Stomach (tissue), 8 donors: ENCODE measurements at regions not wholly inside any gene's neighbourhood (a gene's known extent, or its start where the extent isn't known, plus 50 kb on each side); places are given as distances from the start of the nearest gene placed in this dataset.
A peak's percentile ranks its signal among the peaks of the same experiment; 100 is the strongest.

ENCODE experiments used
- DNase-seq, 2 donors: peaks; one replicate each; pipeline versions ENCODE4 v3.0.0 to v3.0.0-alpha.2; 2013 to 2019
- H3K27ac ChIP-seq, 5 donors: fragments of 200-600 bp in 4 of 5; sonication (generic) in 4 of 5; one replicate each; pipeline ENCODE4 v1.5.1; 2013 to 2019; ENCODE audit warnings: mild to moderate bottlenecking in 1 of 5, moderate library complexity in 1 of 5
- H3K27me3 ChIP-seq, 3 donors: fragments of 200-600 bp; sonication (generic); one replicate each; pipeline ENCODE4 v1.5.1; 2017 to 2019; ENCODE audit warnings: mixed run types in 1 of 3
- H3K36me3 ChIP-seq, 4 donors: fragments of 200-600 bp; sonication (generic); 1 replicate in 3 of 4; 2 replicates in 1 of 4; pipeline ENCODE4 v1.5.1; 2016 to 2019
- H3K4me1 ChIP-seq, 4 donors: fragments of 200-600 bp; sonication (generic); one replicate each; pipeline ENCODE4 v1.5.1; 2016 to 2019
- H3K4me3 ChIP-seq, 4 donors: fragments of 200-600 bp; sonication (generic) in 3 of 4; one replicate each; pipeline ENCODE4 v1.5.1; 2016 to 2019; ENCODE audit warnings: mild to moderate bottlenecking in 1 of 4
- H3K9me3 ChIP-seq, 4 donors: fragments of 200-600 bp; sonication (generic); one replicate each; pipeline ENCODE4 v1.5.1; 2016 to 2019
- CTCF ChIP-seq, 7 experiments: fragments of 450-650 bp in 4 of 7; fragments of 200-600 bp in 3 of 7; sonication (generic) in 3 of 7; IDR thresholded peaks; one replicate each; pipeline ENCODE4 v1.5.1; 2016 to 2019; ENCODE audit warnings: antibody characterized with exemption in 7 of 7, control low read depth in 2 of 7, mild to moderate bottlenecking in 1 of 7
- EP300 ChIP-seq: sonication (generic); formaldehyde crosslinking; IDR thresholded peaks from one replicate; pipeline ENCODE4 v1.6.1; 2017; ENCODE audit warnings: antibody characterized with exemption
- POLR2A ChIP-seq, 4 donors: fragments of 450-650 bp; IDR thresholded peaks; one replicate each; pipeline ENCODE4 v1.6.1; 2016; ENCODE audit warnings: antibody characterized with exemption in 4 of 4, control low read depth in 2 of 4, mild to moderate bottlenecking in 1 of 4, moderate library complexity in 1 of 4
- POLR2AphosphoS5 ChIP-seq, 3 donors: sonication (generic); formaldehyde crosslinking; IDR thresholded peaks; one replicate each; pipeline ENCODE4 v1.6.1; 2016; ENCODE audit warnings: antibody characterized with exemption in 3 of 3
- WGBS, 5 donors: extraction: QIAGEN DNeasy Blood & Tissue Kit in 3 of 5; methylation state at CpG; one replicate each; pipeline versions ENCODE4 v1.1.5 to v1.1.7; 2013 to 2018; 5-methylcytosine and 5-hydroxymethylcytosine counted together
- intact Hi-C: fragments of 100-400 bp; cut with DNase I; formaldehyde crosslinking; loops from one replicate; pipeline ENCODE4 v1.15.1; 2023; ENCODE audit warnings: low total_unique reads
- donor health status: healthy with polysubstance abuse.
- donor health status: Bipolar disorder and iron deficiency.
- donor health status: healthy.

DNA sequence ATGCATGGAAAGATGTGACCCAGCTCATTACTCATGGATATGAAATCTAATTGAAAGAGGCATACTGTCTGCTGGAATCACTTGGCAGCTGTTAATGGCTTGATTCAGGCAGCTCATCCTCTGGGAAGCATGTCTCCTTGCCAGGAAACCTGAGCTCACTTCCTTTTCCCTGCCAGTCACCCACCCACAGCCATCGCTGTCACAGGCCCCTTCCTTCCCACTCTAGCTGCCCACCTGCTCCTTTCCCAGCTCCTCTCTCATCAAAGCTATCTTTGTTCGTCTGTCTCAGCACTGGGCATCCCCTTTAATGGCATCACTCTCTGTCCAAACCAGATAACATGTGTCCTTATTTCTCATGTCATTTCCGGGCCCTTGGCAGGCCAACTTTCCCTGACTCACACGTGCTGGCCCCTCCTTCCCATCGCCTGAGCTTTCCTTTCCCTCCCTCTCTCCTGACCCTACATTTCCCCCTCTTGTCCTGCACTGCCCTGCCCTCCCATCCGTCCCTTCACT lies 721.9 kb downstream of the TNS3 start:
- H3K36me3 ChIP-seq = no peaks in the 10 kb centered on the region
- peak in 1 of 2 donors; percentile 18 for DNase-seq
- H3K27me3 ChIP-seq = no peaks in the 10 kb centered on the region
- TF ChIP-seq CTCF (IDR thresholded peaks at IDR 0.05) (no peak), POLR2AphosphoS5 (IDR thresholded peaks at IDR 0.05) (no peak), EP300 (no peak), POLR2A (IDR thresholded peaks at IDR 0.05) (no peak)
- no peak overlapping the region for H3K4me3 ChIP-seq
- WGBS, 5 donors = 44 to 64% (median 60%) methylated on average over 6 of the region's 6 CpGs
- intact Hi-C loops = no loop called here
- H3K9me3 ChIP-seq = no peaks in the 10 kb centered on the region
- H3K27ac ChIP-seq = no peak overlapping the region
- no peaks in the 10 kb centered on the region for H3K4me1 ChIP-seq

- Histone ChIP-seq H3K36me3 (no peaks in the 10 kb centered on the region), H3K27me3 (no peaks in the 10 kb centered on the region), H3K4me3 (no peak overlapping the region), H3K9me3 (no peaks in the 10 kb centered on the region), H3K4me1 (peaks cover 0 to 6% (median 0%) of the 10 kb centered on the region in 4 donors), H3K27ac (no peak overlapping the region)
- intact Hi-C loops = no loop called here
- TF ChIP-seq POLR2AphosphoS5 (IDR thresholded peaks at IDR 0.05) = no peak
- TF ChIP-seq CTCF (IDR thresholded peaks at IDR 0.05) = no peak
- no peak for TF ChIP-seq POLR2A (IDR thresholded peaks at IDR 0.05)
- no peak for TF ChIP-seq EP300
- no peak for DNase-seq
- 46 to 67% (median 55%) methylated on average over 4 of the region's 4 CpGs for WGBS, 5 donors
Measured at GRCh38 chr7:46855851-46856250, 726.1 kb downstream of the TNS3 start.

DNA sequence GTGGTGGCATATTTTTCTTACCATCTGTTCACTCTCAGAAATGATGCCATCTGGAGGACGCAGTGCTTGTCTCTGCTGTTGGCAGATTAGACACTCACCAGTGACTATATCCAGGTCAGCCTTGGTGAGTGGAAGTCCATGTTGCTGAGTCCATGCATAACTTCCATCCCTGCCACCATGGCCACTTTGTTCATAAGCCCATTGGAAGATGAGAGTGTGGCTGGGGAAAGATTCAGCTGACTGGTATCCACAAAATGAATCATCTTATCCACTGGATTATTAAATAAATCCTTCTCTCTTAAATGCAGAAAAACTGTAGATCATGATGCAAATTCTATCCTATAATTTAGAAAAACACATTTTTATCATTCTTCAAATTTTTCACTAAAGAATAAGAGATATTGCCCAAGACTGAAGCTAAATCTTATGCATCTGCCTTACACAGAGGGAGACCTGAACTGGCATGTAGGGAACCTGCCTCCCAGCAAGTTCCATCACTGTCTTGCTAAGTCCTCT lies 726.9 kb downstream of the TNS3 start:
- peaks cover 0 to 6% (median 0%) of the 10 kb centered on the region in 4 donors for H3K4me1 ChIP-seq
- WGBS, 5 donors = 61 to 82% (median 64%) methylated on average over 1 of the region's 1 CpG
- no peaks in the 10 kb centered on the region for H3K9me3 ChIP-seq
- no peak overlapping the region for H3K27ac ChIP-seq
- H3K27me3 ChIP-seq = no peaks in the 10 kb centered on the region
- intact Hi-C loops = no loop called here
- TF ChIP-seq POLR2A (IDR thresholded peaks at IDR 0.05) = no peak
- no peak for TF ChIP-seq EP300
- no peak for TF ChIP-seq POLR2AphosphoS5 (IDR thresholded peaks at IDR 0.05)
- no peak for TF ChIP-seq CTCF (IDR thresholded peaks at IDR 0.05)
- no peak for DNase-seq
- no peak overlapping the region for H3K4me3 ChIP-seq
- H3K36me3 ChIP-seq = no peaks in the 10 kb centered on the region

GRCh38 chr7:46853451-46853850 lies 728.5 kb downstream of the TNS3 start:
- Histone ChIP-seq H3K9me3 (no peaks in the 10 kb centered on the region), H3K27ac (no peak overlapping the region), H3K4me1 (peaks cover 0 to 6% (median 0%) of the 10 kb centered on the region in 4 donors), H3K4me3 (no peak overlapping the region), H3K36me3 (no peaks in the 10 kb centered on the region), H3K27me3 (no peaks in the 10 kb centered on the region)
- TF ChIP-seq POLR2AphosphoS5 (IDR thresholded peaks at IDR 0.05) (no peak), CTCF (IDR thresholded peaks at IDR 0.05) (no peak), EP300 (no peak), POLR2A (IDR thresholded peaks at IDR 0.05) (no peak)
- 14 to 63% (median 45%) methylated on average over 1 of the region's 1 CpG for WGBS, 5 donors
- DNase-seq = no peak
- intact Hi-C loops = no loop called here
